NCI-H524 (cell line): ENCODE measurements at regions not wholly inside any gene's neighbourhood (a gene's known extent, or its start where the extent isn't known, plus 50 kb on each side); places are given as distances from the start of the nearest gene placed in this dataset.

Source experiments
- DNase-seq, 2 experiments: peaks; one replicate each; lab custom pipeline; 2025; lab: John Stamatoyannopoulos, UW

- DNase-seq = peak in 1 of 2 experiments; percentile 1
Observed at GRCh38 chr10:28250782-28251181, 52.1 kb downstream of the MPP7 start.

DNA sequence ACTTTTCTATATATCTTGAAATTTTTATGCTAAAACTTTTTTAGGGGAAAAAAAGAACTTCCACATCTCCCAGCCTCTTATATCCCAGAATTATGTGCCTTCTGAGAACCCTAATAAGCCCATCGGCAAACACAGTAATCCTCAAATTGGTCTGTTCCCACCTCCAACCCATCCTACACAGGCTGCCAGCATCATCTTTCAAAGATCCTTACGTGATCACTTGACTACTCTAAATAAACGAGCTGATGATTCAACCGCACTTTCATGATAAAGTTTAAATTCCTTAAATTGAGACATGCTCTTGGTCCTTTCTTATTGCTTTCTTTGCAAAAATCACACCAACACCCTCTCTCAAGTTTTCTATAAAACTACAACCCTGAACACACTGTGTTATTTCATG lies 52.5 kb downstream of the MPP7 start:
- peak in 1 of 2 experiments; percentile 2 for DNase-seq

DNA sequence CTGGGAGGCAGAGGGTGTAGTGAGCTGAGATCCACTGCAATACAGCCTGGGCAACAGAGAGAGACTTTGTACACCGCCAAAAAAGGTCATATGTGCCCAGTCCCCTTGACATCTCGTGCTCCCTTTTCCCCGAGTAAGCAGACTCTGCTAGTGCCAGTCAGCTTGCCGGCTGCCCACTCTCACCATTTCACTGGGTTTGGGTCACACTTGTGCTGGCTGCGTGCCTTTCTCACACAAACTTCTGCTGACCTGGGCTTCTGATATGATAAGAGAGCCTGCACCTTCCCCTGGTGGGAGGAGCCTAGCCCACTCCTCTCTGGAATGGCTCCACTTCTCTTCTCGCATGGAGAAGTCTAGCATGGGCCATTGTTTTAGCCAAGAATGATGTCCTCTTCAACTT lies 53.4 kb downstream of the MPP7 start:
- no peak for DNase-seq

DNA sequence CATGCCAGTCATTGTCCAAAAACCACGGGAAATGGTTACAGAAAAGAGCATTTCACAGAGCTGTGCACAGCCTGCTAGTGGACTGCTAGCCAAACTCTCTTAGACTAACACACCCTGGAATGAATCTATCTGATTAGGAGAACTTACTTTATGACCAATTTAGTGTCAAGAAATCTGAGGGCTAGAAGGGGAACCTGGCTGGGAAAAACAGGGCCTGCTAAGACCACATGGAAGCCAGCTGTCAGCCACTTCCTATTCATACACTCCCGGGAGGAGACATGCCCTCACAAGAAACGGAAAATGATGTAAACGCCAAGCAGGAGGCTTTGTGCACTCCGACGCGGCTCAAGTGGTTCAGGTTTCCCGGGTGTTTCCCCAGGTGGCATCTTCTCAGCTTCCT lies 54.8 kb downstream of the MPP7 start:
- peak in 1 of 2 experiments; percentile 43 for DNase-seq

GRCh38 chr10:28246023-28246422 lies 56.8 kb downstream of the MPP7 start:
- no peak for DNase-seq

DNA sequence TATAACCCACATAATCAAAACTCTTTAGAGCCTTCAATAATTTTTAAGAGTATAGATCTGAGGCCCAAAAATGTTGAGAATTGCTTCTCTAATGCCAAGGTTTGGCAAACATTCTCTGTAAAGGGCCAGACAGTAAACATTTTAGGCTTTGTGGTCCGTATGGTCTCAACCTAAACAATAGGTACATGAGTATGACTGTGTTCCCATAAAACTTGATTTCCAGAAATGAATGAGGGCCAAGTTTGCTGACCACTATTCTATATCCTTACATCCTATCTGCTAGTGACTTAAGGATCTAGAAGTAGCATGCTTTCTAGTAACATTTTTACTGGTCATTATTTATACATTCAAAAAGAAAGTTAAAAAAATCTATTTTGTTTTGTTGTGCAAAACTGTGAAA lies 58.9 kb downstream of the MPP7 start:
- no peak for DNase-seq

DNA sequence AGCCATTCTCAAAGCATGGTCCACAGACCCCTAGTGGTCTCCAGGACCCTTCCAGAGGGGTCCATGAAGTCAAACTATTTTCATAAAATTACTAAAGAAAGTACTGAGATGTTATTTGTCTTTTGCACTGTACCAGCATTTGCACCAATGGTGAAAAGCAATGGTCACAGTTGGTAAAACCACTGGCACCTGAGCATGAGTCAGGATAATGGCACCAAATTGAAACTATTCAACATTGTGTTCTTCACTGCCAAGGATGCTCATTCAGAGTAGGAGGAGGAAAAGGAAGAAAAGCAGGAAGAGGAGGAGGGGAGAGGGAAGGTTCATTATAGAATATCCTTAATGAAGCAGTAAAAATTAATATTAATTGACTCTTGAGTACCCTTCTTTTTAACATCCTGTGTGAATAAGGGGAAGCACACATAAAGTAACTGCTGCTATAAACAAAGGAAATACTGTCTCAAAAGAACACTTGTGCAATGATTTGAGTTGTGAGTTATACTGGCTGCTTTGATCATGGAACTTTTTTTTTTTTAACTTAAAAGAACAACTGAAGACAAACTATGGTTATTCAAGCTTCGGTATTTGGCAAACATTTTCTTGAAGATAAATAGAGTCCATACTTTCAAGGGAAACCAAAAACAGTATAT lies 60.2 kb downstream of the MPP7 start:
- no peak for DNase-seq

DNA sequence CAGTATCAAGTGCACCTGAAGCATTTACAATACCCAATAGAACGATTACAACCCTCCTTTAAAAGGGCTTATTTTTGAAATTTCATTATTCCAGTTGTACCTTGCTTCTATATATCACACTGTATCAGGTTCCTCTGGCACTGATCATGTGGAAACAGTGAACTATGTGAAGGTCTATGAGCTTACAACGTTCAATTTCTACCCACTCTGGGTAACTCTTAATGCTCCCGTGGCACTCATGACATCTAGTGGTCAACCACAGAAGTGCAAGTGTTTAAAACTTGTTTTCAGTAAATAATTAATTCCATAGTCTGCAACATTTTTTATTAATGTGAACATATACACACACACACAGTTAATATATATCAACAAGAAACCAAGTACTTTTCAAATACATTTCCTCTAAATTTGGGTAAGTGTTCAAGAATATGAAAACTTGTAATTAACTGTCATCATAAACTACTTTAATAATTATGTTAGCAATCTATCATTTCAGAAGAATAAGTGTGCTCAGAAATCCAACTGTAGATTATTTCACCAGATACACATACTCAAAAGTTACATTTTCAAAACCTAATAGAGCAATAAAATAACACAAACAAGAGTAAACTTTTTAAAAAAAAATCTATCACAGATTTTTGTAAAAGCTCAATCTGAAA lies 61.0 kb downstream of the MPP7 start:
- peak in 1 of 2 experiments; percentile 62 for DNase-seq

DNA sequence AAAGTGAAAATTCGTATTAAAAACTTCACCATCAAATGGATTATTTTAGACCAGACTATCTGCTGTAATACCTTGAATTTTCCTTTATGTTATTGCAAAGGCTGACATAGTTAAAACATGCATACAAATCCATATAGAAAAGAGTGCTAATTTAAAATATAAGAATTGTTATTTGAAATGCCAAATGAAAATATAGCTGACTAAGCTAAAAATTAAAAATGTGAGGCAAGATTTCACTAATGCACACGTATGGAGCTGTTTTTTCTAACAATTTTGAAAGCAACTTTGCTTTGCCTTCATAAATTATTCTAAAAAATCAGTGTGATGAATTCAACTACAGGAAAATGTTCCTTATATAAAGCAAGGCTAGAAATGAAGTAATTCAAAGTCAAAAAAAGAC lies 62.5 kb downstream of the MPP7 start:
- DNase-seq = no peak

- no peak for DNase-seq
Observed at GRCh38 chr10:28236591-28236990, 66.3 kb downstream of the MPP7 start.

- no peak for DNase-seq
Observed at GRCh38 chr10:28220811-28221210, 82.1 kb downstream of the MPP7 start.

DNA sequence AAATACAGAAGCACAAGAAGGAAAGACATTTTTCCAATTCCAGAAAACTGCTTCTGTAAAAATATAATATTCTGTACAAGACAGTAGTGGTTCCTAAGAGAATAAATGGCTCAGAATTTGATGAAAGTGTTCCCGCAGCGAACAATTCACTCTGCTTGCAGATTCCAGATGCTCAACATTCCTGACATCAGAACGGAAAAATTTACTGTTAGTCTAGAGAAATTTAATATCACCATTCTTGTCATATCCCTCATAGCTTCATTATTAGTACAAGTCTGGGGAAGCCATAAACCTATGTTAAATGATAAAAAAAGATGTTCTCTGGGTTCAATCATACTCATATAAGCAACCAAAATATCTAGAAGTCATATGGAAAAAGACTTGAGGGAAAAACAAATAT lies 83.6 kb downstream of the MPP7 start:
- DNase-seq = no peak

DNA sequence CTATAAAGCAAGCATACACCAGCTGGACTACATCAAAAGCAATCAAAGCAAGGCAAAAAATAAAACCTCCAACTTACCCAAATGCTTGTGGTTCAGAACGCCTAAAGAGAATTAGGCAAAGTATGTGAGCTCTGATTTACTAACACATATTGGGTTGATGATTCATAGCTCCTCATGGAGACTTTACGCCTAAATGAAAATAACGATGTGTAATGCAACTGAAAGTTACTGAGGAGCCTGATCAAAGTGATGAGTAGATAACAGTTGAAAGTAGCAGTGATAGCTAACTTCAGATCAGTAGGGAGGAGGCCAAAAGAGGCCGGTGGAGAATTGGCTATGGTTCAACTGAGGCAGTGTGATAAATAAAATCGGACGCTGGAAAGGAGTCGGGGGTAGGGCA lies 85.0 kb downstream of the MPP7 start:
- DNase-seq = no peak

- no peak for DNase-seq
Observed at GRCh38 chr10:28215930-28216329, 86.9 kb downstream of the MPP7 start.

DNA sequence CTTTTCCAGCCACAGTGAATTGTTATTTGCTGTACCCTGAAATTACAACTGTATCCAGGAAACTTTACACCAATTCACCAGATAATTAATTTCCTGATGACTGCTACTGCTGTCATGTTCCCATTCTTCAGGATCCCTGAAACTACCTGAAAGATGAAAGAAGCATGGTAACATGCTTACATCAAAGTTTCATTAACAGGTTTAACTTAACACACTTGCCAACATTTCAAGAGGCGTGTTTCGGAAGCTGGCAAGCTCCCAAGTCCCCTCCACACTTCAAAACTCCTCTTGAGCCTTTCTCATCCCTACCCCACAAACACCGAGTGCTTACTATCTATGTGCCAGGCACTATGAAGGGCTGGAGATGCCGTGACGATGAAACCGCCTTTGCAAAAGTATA lies 88.6 kb downstream of the MPP7 start:
- no peak for DNase-seq

DNA sequence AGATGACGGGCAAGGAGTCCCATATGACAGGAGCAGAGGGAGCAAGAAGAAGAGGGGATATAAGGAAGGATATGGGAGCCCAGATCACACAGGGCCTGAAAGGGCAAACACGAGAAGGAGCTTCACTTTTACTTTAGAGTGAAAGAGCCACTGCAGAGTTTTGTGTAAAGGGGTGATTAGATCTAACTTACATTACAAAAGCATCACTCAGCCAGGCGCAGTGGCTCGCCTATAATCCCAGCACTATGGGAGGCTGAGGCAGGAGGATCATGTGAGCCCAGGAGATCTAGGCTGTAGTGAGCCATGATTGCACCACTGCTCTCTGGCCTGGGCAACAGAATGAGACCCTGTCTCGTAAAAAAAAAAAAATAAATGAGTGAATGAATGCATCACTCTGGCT lies 91.1 kb downstream of the MPP7 start:
- DNase-seq = no peak

- no peak for DNase-seq
Observed at GRCh38 chr10:28207799-28208198, 95.1 kb downstream of the MPP7 start.

DNA sequence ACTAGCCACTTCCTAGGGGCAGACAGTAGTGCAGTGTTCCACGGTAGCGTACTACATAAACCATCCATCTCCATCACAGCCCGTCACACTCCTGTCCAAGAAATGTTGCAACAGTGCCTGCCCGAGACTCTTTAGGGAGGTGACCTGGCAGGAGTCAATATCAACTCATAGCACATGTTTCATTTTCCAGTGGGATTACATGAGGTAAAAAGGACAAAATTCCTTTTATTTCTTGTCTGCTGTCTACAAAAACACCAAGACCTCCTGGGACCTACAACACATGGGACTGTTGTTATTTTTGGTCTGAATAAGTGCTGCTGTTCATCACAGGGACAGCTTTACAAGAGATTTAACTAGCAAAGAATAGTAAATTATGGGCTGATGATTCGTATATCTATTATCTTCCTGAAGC lies 99.9 kb downstream of the MPP7 start:
- no peak for DNase-seq

DNA sequence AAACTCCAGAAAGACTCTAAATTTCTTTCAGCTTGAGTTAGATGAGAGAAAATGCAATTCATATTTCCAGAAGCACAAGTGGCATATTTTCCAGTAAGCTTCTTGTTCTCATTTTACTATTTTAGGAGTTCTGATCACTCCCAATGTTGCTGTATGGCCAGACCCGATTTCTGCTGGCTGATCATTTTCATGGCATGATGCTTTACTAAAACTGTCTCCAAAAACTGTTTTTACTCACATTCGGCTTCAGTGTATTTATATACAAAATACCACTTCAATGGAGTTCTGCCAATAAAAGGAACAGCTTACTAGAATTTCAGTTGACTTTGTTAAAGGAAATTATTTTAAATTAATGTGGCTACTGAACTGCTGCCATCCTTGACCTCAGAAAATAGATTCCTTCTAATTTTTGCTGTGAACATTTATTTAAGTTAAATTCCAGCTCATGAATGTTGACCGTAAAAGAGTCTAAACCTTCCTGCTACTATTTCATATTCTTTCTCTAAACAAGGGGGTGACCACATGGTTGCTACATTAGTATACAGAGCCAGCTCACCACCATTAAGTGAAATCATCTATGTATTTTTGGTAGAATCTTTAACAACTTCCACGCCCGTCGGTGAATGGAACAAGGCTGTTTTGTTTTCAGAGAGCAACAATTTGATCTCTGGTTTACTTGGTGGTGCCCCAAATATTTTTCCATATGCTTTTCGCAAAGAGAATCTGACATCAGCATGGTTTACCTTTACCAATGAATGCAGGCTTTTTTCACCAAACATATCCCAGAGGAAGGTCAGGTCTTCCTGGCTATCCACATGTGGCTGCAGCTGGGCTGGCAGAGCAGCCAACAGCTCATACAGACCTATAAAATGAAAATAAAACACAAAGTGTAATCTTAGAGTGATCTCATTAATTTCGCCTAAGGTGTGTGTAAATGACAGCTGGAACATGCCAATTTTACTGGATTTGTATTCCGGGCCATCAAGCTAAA lies 101.2 kb downstream of the MPP7 start:
- DNase-seq = no peak

DNA sequence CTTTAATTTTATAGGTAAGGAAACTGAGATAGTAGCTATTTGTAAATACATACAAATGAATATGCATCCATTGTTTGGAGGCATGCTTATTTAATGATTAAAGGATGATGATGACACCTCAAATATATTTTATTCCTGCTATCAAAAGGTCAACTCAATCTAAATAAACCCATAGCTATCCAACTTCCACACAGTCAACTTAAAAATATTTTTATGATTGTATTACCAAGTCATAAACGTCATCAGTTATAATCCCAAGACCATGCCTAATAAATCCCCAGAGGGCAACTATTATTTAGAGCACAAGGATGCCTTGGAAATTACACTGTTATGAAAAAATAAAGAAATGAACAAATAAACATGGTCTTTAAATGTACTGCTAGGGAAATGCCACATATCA lies 102.1 kb downstream of the MPP7 start:
- DNase-seq = no peak

GRCh38 chr10:28199941-28200340 lies 102.9 kb downstream of the MPP7 start:
- no peak for DNase-seq

- DNase-seq = no peak
Observed at GRCh38 chr10:28190196-28190595, 112.7 kb downstream of the MPP7 start.

- no peak for DNase-seq
Observed at GRCh38 chr10:28188526-28188925, 114.3 kb downstream of the MPP7 start.
